Epithelial cell of proximal tubule (primary cell): ENCODE measurements at regions not wholly inside any gene's neighbourhood (a gene's known extent, or its start where the extent isn't known, plus 50 kb on each side); places are given as distances from the start of the nearest gene placed in this dataset.

ENCODE experiments used
- DNase-seq: peaks from one replicate; pipeline ENCODE4 v3.0.0-alpha.2; 2011; ENCODE audit warnings: low read depth
- H3K4me3 ChIP-seq: 2 replicates; pipeline ENCODE4 v1.5.1; 2011; ENCODE audit warnings: low read depth, mild to moderate bottlenecking, low read length
- CTCF ChIP-seq: conservative IDR thresholded peaks from 2 replicates; pipeline ENCODE4 v1.5.1; 2012; ENCODE audit warnings: low read depth, mild to moderate bottlenecking, low read length

GRCh38 chr11:13868710-13869397 is 93.7 kb upstream of the SPON1 start:
- TF ChIP-seq CTCF, result no peak
- H3K4me3 ChIP-seq, result no peak overlapping the region
- DNase-seq, result no peak

- no peak for DNase-seq
- no peak for TF ChIP-seq CTCF
- H3K4me3 ChIP-seq, result no peak overlapping the region
Observed at GRCh38 chr11:13869398-13869886, 93.1 kb upstream of the SPON1 start.

DNA sequence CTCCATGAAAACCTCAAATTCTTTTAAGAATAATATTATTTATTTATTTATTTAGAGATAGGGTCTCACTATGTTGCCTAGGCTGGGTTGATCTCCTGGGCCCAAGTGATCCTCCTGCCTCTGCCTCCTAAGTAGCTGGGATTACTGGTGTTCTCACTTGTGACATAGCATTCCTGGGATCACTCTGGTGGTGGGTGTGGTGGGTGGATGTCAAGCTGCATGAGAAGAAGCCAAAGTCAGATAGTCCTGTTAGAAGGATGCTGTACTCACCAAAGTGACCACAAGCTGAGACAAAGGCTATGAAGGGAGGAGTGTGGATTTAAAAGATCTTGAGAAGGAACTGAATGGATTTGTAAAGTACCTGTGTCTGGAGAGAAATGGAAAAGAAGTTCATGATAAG is 87.9 kb upstream of the SPON1 start:
- no peak for DNase-seq
- no peak overlapping the region for H3K4me3 ChIP-seq
- TF ChIP-seq CTCF, result no peak

DNA sequence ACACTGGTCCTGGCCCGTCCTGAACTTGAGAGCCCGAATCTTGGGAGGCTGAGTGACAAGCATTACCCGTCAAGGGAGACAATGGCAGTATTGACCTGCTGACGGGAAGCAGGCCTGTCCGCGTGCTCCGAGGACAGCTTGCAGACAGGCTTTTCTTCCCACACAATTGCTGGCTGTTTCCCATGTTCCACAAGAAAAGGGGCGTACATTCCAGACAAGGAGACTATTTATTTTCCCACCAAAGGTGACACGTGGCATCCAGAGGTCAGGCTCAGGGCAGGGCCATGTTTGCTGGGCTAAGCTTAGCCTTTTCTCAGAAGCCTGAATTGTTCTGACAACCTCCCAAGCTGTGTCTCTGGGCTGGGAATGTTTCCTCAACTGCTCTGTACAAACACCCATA is 86.9 kb upstream of the SPON1 start:
- no peak overlapping the region for H3K4me3 ChIP-seq
- TF ChIP-seq CTCF, result no peak
- no peak for DNase-seq

DNA sequence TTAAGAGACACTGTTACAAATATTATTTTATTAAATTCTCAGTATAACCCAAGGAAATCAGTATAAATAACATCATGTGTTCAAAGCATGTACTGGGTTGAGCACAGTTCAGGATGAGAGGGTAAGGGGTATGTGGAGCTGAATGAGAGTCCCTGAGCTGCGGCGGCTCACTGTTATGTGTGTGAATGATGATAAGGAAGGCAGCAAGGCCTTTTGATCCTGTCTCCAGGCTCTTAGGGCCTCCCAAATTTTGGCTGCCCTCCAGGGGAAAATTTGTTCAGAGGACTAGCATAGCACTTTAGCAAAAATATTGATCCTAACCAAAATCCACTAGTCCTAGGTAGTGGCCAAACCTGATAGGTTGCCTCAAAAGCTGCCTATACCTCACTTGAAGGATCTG is 86.1 kb upstream of the SPON1 start:
- no peak overlapping the region for H3K4me3 ChIP-seq
- no peak for TF ChIP-seq CTCF
- no peak for DNase-seq

DNA sequence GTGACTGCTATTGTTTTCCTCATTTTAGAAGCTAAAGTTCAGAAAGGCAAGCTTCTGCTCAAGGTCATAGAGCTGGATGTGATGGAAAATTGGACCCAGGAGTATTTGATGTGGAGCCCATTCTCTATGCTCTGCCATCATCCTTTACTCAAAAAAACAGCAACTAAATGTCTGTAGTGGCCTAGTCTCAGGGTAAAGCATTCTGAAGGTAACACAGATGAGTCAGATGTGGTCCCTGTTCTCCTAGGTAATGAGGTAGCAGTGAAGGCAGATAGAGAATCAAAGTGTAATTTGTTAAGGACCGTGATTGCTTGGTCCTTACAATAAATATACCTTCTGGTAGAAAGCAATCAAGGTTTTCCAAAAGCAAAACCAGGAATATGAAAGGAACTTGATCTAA is 84.4 kb upstream of the SPON1 start:
- no peak overlapping the region for H3K4me3 ChIP-seq
- TF ChIP-seq CTCF, result no peak
- no peak for DNase-seq

DNA sequence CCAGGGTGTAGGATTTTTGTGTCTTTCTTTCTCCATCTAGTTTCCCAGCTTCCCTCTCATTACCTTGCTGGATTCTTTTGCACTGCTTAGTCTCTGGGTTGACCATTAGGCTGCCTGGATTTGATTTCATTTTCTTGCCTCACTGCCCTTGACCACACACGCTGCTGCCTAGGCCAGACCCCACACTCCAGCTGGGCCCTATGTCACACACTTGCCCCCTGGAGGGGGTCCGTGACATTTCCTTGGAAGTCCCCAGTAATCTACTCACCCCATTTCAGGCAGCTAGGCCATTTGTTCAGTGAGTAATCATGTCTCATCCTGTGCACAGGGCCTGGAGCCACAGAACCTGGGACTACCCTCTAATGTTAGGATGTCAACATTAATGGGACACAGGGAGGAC is 81.9 kb upstream of the SPON1 start:
- no peak overlapping the region for H3K4me3 ChIP-seq
- TF ChIP-seq CTCF, result no peak
- DNase-seq, result no peak
